MM.1S (cell line): ENCODE measurements at regions not wholly inside any gene's neighbourhood (a gene's known extent, or its start where the extent isn't known, plus 50 kb on each side); places are given as distances from the start of the nearest gene placed in this dataset.

Experiments
- DNase-seq: peaks from one replicate; pipeline ENCODE4 v3.0.0-alpha.2; 2015
- H2AFZ ChIP-seq: fragments of 300-600 bp; sonication (generic); 2 replicates; pipeline ENCODE4 v1.6.0; 2016; ENCODE audit warnings: antibody characterized with exemption, low read length
- H3F3A ChIP-seq: fragments of 300-600 bp; sonication (generic); 2 replicates; pipeline ENCODE4 v1.6.1; 2016; ENCODE audit warnings: mild to moderate bottlenecking, antibody characterized with exemption, low read length, moderate library complexity, mixed read lengths; ENCODE audit not compliant: insufficient read depth
- H3K27ac ChIP-seq: fragments of 300-600 bp; sonication (generic); 2 replicates; pipeline ENCODE4 v1.5.1; 2016; ENCODE audit warnings: mild to moderate bottlenecking, low read length
- H3K27me3 ChIP-seq: fragments of 300-600 bp; sonication (generic); replicated peaks from 2 replicates; pipeline ENCODE4 v1.6.0; 2016; ENCODE audit warnings: low read length; ENCODE audit not compliant: insufficient read depth
- H3K36me3 ChIP-seq: fragments of 300-600 bp; sonication (generic); replicated peaks from 2 replicates; pipeline ENCODE4 v1.6.1; 2016; ENCODE audit warnings: mild to moderate bottlenecking, low read length, mixed read lengths; ENCODE audit not compliant: insufficient read depth
- H3K4me1 ChIP-seq: fragments of 300-600 bp; sonication (generic); 2 replicates; pipeline ENCODE4 v1.6.1; 2016; ENCODE audit warnings: low read length, mixed read lengths
- H3K4me2 ChIP-seq: fragments of 300-600 bp; sonication (generic); 2 replicates; pipeline ENCODE4 v1.6.0; 2016; ENCODE audit warnings: low read depth, low read length
- H3K4me3 ChIP-seq: fragments of 300-600 bp; sonication (generic); 2 replicates; pipeline ENCODE4 v1.5.1; 2016; ENCODE audit warnings: low read length, mixed read lengths
- H3K79me2 ChIP-seq: fragments of 300-600 bp; sonication (generic); 2 replicates; pipeline ENCODE4 v1.6.1; 2016; ENCODE audit warnings: mixed run types, low read length, mixed read lengths
- H3K9ac ChIP-seq: fragments of 300-600 bp; sonication (generic); 2 replicates; pipeline ENCODE4 v1.6.1; 2016; ENCODE audit warnings: low read length, mixed read lengths
- H3K9me2 ChIP-seq: fragments of 300-600 bp; sonication (generic); replicated peaks from 2 replicates; pipeline ENCODE4 v1.6.1; 2016; ENCODE audit warnings: mild to moderate bottlenecking, low read length, mixed read lengths; ENCODE audit not compliant: insufficient read depth
- H3K9me3 ChIP-seq: fragments of 300-600 bp; sonication (generic); replicated peaks from 2 replicates; pipeline ENCODE4 v1.6.1; 2016; ENCODE audit warnings: mild to moderate bottlenecking, low read length, mixed read lengths; ENCODE audit not compliant: insufficient read depth
- H4K20me1 ChIP-seq: fragments of 300-600 bp; sonication (generic); 2 replicates; pipeline ENCODE4 v1.6.1; 2016; ENCODE audit warnings: mild to moderate bottlenecking, low read length, moderate library complexity, mixed read lengths; ENCODE audit not compliant: insufficient read depth
- CTCF ChIP-seq: fragments of 300-600 bp; sonication (generic); IDR thresholded peaks from 2 replicates; pipeline ENCODE4 v1.5.1; 2016; ENCODE audit warnings: antibody characterized with exemption, low read length, mixed read lengths
- EZH2 ChIP-seq: fragments of 300-600 bp; sonication (generic); optimal IDR thresholded peaks from 2 replicates; pipeline ENCODE3; 2017; ENCODE audit warnings: low read depth, mild to moderate bottlenecking, antibody characterized with exemption, low read length, mixed read lengths
- EZH2phosphoT487 ChIP-seq: fragments of 300-600 bp; sonication (generic); IDR thresholded peaks from 2 replicates; pipeline ENCODE4 v1.6.1; 2018; ENCODE audit warnings: antibody characterized with exemption, low read length

- no peak overlapping the region for H2AFZ ChIP-seq
- H3K9me2 ChIP-seq = no peaks in the 10 kb centered on the region
- H3K4me2 ChIP-seq = no peak overlapping the region
- TF ChIP-seq CTCF (no peak), EZH2phosphoT487 (no peak), EZH2 (no peak)
- no peaks in the 10 kb centered on the region for H3K9me3 ChIP-seq
- no peaks in the 10 kb centered on the region for H3K27me3 ChIP-seq
- H3K9ac ChIP-seq = no peak overlapping the region
- no peak overlapping the region for H3K4me3 ChIP-seq
- no peaks in the 10 kb centered on the region for H3F3A ChIP-seq
- H3K4me1 ChIP-seq = no peaks in the 10 kb centered on the region
- H3K27ac ChIP-seq = no peak overlapping the region
- no peak for DNase-seq
- no peaks in the 10 kb centered on the region for H3K36me3 ChIP-seq
- no peaks in the 10 kb centered on the region for H4K20me1 ChIP-seq
- H3K79me2 ChIP-seq = no peaks in the 10 kb centered on the region
These were observed 202.9 kb downstream of the GLRX3 start for GRCh38 chr10:130339091-130339490.

GRCh38 chr10:130339911-130340310 lies 203.7 kb downstream of the GLRX3 start:
- DNase-seq = no peak
- Histone ChIP-seq H3K4me2 (no peak overlapping the region), H3K4me3 (no peak overlapping the region), H3K9me2 (no peaks in the 10 kb centered on the region), H3K36me3 (no peaks in the 10 kb centered on the region), H3K9me3 (no peaks in the 10 kb centered on the region), H3K27ac (no peak overlapping the region), H3K9ac (no peak overlapping the region), H3K4me1 (no peaks in the 10 kb centered on the region), H3K27me3 (no peaks in the 10 kb centered on the region), H2AFZ (no peak overlapping the region), H4K20me1 (no peaks in the 10 kb centered on the region), H3K79me2 (no peaks in the 10 kb centered on the region), H3F3A (no peaks in the 10 kb centered on the region)
- TF ChIP-seq EZH2 = no peak
- no peak for TF ChIP-seq CTCF
- TF ChIP-seq EZH2phosphoT487 = no peak

- Histone ChIP-seq H3K27ac (no peak overlapping the region), H4K20me1 (no peaks in the 10 kb centered on the region), H3K9me2 (no peaks in the 10 kb centered on the region), H3F3A (no peaks in the 10 kb centered on the region), H2AFZ (no peak overlapping the region), H3K9me3 (no peaks in the 10 kb centered on the region), H3K4me1 (no peaks in the 10 kb centered on the region), H3K27me3 (no peaks in the 10 kb centered on the region), H3K9ac (no peak overlapping the region), H3K79me2 (no peaks in the 10 kb centered on the region), H3K36me3 (no peaks in the 10 kb centered on the region), H3K4me3 (no peak overlapping the region), H3K4me2 (no peak overlapping the region)
- TF ChIP-seq CTCF (no peak), EZH2phosphoT487 (no peak), EZH2 (no peak)
- DNase-seq = no peak
These were observed 204.6 kb downstream of the GLRX3 start for GRCh38 chr10:130340816-130341215.

- Histone ChIP-seq H3K27ac (no peak overlapping the region), H3K36me3 (no peaks in the 10 kb centered on the region), H3K79me2 (no peaks in the 10 kb centered on the region), H3K9ac (no peak overlapping the region), H3K9me3 (no peaks in the 10 kb centered on the region), H2AFZ (no peak overlapping the region), H3K27me3 (no peaks in the 10 kb centered on the region), H3K4me1 (no peaks in the 10 kb centered on the region), H3K9me2 (no peaks in the 10 kb centered on the region), H3K4me2 (no peak overlapping the region), H3F3A (no peaks in the 10 kb centered on the region), H3K4me3 (no peak overlapping the region), H4K20me1 (no peaks in the 10 kb centered on the region)
- TF ChIP-seq CTCF (peak; percentile 51), EZH2 (no peak)
- peak; percentile 40 for DNase-seq
These were observed 205.2 kb downstream of the GLRX3 start for GRCh38 chr10:130341356-130341755.
